GM12878 (cell line): ENCODE measurements at regions not wholly inside any gene's neighbourhood (a gene's known extent, or its start where the extent isn't known, plus 50 kb on each side); places are given as distances from the start of the nearest gene placed in this dataset.

Experiments used
- CEBPB ChIP-seq, 2 experiments: fragments of 150-350 bp in 1 of 2; IDR thresholded peaks; 2 replicates each; pipeline ENCODE4 v1.6.1; 2012 to 2014; ENCODE audit warnings: low read depth in 2 of 2, low read length in 2 of 2, borderline replicate concordance in 1 of 2, inconsistent platforms in 1 of 2
- GABPA ChIP-seq: IDR thresholded peaks from 2 replicates; pipeline ENCODE4 v1.6.1; 2014; ENCODE audit warnings: antibody characterized with exemption, low read depth, mild to moderate bottlenecking, inconsistent platforms
- HDAC6 ChIP-seq: fragments of 200-600 bp; sonication (generic); IDR thresholded peaks from one replicate; pipeline ENCODE4 v1.8.0; 2017; ENCODE audit warnings: antibody characterized with exemption; ENCODE audit not compliant: unreplicated experiment
- KDM1A ChIP-seq: fragments of 200-600 bp; sonication (generic); IDR thresholded peaks from 2 replicates; pipeline ENCODE4 v1.6.1; 2016; ENCODE audit warnings: borderline replicate concordance
- NFYA ChIP-seq: IDR thresholded peaks from 2 replicates; pipeline ENCODE4 v1.6.1; 2011; ENCODE audit warnings: low read depth, mild to moderate bottlenecking, low read length, improper control_type of control experiment, borderline replicate concordance
- RAD51 ChIP-seq: fragments of 450-650 bp; IDR thresholded peaks from 2 replicates; pipeline ENCODE4 v1.6.1; 2016; ENCODE audit warnings: moderate library complexity, mild to moderate bottlenecking, inconsistent platforms
- RCOR1 ChIP-seq: conservative IDR thresholded peaks from 2 replicates; pipeline ENCODE4 v1.6.1; 2012; ENCODE audit warnings: low read depth, low read length, improper control_type of control experiment
- STAT1 ChIP-seq: fragments of 450-650 bp; conservative IDR thresholded peaks from 2 replicates; pipeline ENCODE4 v1.6.1; 2014; ENCODE audit warnings: antibody characterized with exemption, mild to moderate bottlenecking

- no peak for TF ChIP-seq RAD51
- no peak for TF ChIP-seq HDAC6
- TF ChIP-seq KDM1A, result no peak
- no peak for TF ChIP-seq NFYA
- no peak for TF ChIP-seq CEBPB (IDR thresholded peaks at IDR 0.05; ENCODE audit: borderline replicate concordance in 1 of 2, low read depth in 2 of 2, low read length in 2 of 2)
- no peak for TF ChIP-seq RCOR1
- TF ChIP-seq GABPA, result no peak
- TF ChIP-seq STAT1, result no peak
Observed at GRCh38 chr3:164879201-164879600, 199.1 kb downstream of the SI start.
